Astrocyte of the spinal cord (primary cell): ENCODE measurements at regions not wholly inside any gene's neighbourhood (a gene's known extent, or its start where the extent isn't known, plus 50 kb on each side); places are given as distances from the start of the nearest gene placed in this dataset.

Source experiments
- DNase-seq: peaks from one replicate; pipeline ENCODE4 v3.0.0; 2011; ENCODE audit warnings: low read depth, low spot score
- H3K4me3 ChIP-seq: 2 replicates; pipeline ENCODE4 v1.5.1; 2011; ENCODE audit warnings: low read depth, mild to moderate bottlenecking, low read length, moderate library complexity
- in situ Hi-C: cut with HindIII; loops from 2 replicates; pipeline ENCODE4 v1.10.0; 2017; ENCODE audit warnings: low sequenced_read_pairs
- TF ChIP-seq, protein P1 (sequence below): IDR thresholded peaks from 2 replicates; pipeline ENCODE4 v1.5.1; 2012; ENCODE audit warnings: low read depth, mild to moderate bottlenecking, low read length, inconsistent platforms

GRCh38 chr6:141848029-141848890, 284.5 kb upstream of the GJE1 start:
- TF ChIP-seq, protein P1, sequence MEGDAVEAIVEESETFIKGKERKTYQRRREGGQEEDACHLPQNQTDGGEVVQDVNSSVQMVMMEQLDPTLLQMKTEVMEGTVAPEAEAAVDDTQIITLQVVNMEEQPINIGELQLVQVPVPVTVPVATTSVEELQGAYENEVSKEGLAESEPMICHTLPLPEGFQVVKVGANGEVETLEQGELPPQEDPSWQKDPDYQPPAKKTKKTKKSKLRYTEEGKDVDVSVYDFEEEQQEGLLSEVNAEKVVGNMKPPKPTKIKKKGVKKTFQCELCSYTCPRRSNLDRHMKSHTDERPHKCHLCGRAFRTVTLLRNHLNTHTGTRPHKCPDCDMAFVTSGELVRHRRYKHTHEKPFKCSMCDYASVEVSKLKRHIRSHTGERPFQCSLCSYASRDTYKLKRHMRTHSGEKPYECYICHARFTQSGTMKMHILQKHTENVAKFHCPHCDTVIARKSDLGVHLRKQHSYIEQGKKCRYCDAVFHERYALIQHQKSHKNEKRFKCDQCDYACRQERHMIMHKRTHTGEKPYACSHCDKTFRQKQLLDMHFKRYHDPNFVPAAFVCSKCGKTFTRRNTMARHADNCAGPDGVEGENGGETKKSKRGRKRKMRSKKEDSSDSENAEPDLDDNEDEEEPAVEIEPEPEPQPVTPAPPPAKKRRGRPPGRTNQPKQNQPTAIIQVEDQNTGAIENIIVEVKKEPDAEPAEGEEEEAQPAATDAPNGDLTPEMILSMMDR: no peak
- DNase-seq: peak; percentile 10
- H3K4me3 ChIP-seq: no peak overlapping the region
- in situ Hi-C loops: no loop called here

GRCh38 chr6:141846639-141847038, 286.1 kb upstream of the GJE1 start:
- DNase-seq: no peak

DNA sequence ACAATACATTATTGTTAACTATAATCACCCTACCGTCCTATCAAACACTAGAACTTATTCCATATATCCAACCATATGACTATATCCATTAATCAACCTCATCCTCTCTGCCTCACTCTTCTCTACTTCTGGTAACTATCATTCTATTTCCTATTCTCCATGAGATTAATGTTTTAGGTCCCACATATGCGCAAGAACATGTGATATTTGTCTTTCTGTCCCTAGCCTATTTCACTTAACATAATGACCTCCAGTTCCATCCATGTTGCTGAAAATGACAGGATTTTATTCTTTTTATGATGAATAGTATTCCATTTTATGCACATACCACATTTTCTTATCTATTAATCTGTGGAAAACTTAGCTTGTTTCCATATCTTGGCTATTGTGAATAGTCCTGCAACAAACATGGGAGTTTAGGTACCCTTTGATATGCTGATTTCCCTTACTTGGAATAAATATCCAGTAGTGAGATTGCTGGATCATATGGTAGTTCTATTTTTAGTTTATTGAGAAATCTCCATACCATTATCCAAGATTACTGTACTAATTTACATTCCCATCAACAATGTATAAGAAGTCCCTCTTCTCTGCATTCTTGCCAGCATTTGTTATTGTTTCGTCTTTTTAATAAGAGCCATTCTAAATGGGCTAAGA, 289.4 kb upstream of the GJE1 start:
- TF ChIP-seq, protein P1: no peak
- no peak overlapping the region for H3K4me3 ChIP-seq
- no peak for DNase-seq
- in situ Hi-C loops: no loop called here

More at GRCh38 chr6:141846639-141847038, 286.1 kb upstream of the GJE1 start:
- H3K4me3 ChIP-seq: no peak overlapping the region
- TF ChIP-seq, protein P1: no peak
- in situ Hi-C loops: no loop called here

- no peak for DNase-seq
- in situ Hi-C loops: no loop called here
- H3K4me3 ChIP-seq: no peak overlapping the region
- TF ChIP-seq, protein P1: no peak
These were observed 299.6 kb upstream of the GJE1 start for GRCh38 chr6:141833001-141833655.

DNA sequence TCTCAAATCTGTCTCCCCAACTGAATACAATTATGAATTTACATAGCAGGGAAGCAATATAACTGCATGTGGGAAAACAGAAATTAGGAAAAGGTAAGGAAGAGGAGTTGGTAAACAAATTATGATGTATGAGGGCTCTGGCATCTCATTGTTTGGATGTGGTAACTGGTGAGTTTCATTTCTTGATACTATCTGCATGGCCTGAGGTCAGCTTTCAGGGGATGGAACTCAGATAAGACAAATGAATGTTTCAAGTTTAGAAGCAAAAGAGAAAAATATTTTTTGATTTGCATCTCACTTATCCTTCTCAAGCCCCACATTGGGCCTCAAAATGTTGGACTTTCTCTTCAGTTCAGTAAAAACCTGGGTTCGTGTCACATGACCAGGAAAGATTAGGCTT, 302.2 kb upstream of the GJE1 start:
- DNase-seq: no peak
- in situ Hi-C loops: no loop called here
- no peak overlapping the region for H3K4me3 ChIP-seq
- TF ChIP-seq, protein P1: no peak

GRCh38 chr6:141829566-141830360, 303.0 kb upstream of the GJE1 start:
- no peak overlapping the region for H3K4me3 ChIP-seq
- no peak for DNase-seq
- in situ Hi-C loops: no loop called here
- TF ChIP-seq, protein P1: no peak
